Coronary artery (tissue), 2 donors: ENCODE measurements at regions not wholly inside any gene's neighbourhood (a gene's known extent, or its start where the extent isn't known, plus 50 kb on each side); places are given as distances from the start of the nearest gene placed in this dataset.
"Not testable (repeated sequence)": the region's sequence is repeated elsewhere in the genome, so short reads cannot be mapped to it uniquely, and the experiment has no call there.

ENCODE experiments used
- DNase-seq: peaks from one replicate; pipeline ENCODE4 v3.0.0-alpha.2; 2017; ENCODE audit warnings: low spot score
- H3K27ac ChIP-seq, 2 donors: fragments of 200-600 bp; sonication (generic); one replicate each; pipeline ENCODE4 v1.5.1; 2016 to 2019
- H3K4me3 ChIP-seq: fragments of 200-600 bp; sonication (generic); 2 replicates; pipeline ENCODE4 v1.5.1; 2016; ENCODE audit warnings: mild to moderate bottlenecking, moderate library complexity
- TF ChIP-seq, protein P1 (sequence below): fragments of 200-600 bp; sonication (generic); IDR thresholded peaks from one replicate; pipeline ENCODE4 v1.5.1; 2019; ENCODE audit warnings: antibody characterized with exemption

DNA sequence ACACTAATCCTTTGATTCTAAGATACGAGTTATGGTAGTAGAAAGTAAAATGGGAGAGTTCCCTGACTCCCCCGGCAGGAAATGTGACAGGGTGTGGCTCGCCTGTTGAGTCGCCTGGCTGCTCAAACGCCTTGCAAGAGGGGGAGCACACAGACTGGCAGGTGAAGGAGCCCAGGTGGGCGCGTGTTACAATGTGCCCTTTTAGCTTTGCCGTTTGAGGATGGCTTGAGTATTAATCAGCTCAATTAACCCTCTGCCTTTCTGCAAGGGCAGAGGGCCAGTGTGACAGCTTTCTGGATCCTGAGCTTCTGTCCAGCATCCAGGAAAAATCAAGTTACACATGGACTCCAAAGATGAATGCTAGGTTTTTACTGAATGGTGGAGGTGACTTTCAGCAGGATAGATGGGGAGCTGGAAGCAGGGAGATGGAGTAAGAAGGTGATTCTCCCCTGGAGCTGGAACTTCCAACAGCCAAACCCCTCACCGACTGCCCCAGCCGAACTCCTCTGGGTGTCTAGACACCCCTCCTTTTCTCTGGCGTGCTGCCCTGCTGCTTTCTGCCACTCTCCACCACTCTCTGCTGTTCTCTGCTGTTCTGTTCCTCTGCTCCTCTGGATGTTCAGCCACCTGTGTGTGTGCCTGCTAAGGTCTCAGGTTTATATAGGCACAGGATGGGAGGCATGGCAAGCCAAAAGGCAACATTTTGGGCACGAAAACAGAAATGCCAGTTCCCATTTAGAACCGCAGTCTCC is 548.8 kb upstream of the KCND2 start:
- DNase-seq = no peak
- TF ChIP-seq, protein P1, sequence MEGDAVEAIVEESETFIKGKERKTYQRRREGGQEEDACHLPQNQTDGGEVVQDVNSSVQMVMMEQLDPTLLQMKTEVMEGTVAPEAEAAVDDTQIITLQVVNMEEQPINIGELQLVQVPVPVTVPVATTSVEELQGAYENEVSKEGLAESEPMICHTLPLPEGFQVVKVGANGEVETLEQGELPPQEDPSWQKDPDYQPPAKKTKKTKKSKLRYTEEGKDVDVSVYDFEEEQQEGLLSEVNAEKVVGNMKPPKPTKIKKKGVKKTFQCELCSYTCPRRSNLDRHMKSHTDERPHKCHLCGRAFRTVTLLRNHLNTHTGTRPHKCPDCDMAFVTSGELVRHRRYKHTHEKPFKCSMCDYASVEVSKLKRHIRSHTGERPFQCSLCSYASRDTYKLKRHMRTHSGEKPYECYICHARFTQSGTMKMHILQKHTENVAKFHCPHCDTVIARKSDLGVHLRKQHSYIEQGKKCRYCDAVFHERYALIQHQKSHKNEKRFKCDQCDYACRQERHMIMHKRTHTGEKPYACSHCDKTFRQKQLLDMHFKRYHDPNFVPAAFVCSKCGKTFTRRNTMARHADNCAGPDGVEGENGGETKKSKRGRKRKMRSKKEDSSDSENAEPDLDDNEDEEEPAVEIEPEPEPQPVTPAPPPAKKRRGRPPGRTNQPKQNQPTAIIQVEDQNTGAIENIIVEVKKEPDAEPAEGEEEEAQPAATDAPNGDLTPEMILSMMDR = no peak
- no peak overlapping the region for H3K4me3 ChIP-seq
- no peak overlapping the region for H3K27ac ChIP-seq

DNA sequence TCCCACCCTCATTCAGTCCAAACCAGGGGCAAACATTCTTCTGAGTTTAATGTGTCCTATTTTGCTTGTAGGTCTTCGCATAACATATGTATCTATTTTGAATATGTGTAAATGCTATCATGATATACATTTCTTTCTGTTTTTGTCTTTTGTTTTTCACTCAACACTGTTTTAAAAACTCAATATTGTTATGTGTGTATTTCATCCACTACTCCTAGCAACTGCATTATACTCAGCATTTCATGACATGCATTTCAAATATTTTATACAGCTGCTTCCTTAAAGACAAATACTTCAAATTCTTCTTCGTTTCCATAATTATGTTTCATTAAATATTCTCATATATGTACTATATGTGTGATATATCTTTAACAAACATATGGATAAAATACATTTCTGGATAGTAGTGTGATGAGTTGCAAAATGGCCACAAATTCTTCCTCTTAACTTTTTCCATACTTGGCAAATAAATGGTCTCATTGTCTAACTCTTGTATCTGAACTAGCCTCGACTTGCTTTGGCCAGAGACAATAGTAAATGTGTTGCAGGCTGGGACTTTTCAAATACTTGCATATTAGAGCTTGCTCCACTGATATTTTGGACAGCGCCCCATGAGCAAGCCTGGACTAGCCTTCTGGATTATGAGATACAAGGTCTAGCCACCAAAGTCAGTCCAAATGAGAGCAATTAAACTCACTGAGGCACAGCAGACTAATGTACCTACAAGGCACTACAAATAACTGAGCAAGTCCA is 539.7 kb upstream of the KCND2 start:
- Histone ChIP-seq H3K4me3 (no peak overlapping the region), H3K27ac (no peak overlapping the region)
- no peak for DNase-seq
- TF ChIP-seq, protein P1 = no peak

DNA sequence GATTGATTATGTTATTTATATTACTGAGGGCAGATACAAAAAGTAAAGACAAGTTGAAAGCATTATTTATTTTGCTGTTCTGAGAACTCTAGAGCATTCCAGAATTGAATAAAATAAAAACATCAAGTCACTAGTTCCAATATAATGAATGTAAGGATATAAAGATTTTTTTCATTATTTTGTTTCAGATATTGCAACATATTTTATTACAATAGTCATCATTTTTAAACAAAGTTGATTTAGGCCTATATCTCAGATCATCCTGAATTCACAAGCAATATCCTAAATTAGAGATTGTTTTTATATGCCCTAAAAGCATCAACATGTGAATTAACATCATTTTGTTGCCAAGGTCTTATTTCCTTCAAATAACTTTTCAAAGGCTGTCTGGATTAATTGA is 535.6 kb upstream of the KCND2 start:
- Histone ChIP-seq H3K27ac (no peak overlapping the region), H3K4me3 (no peak overlapping the region)
- TF ChIP-seq, protein P1 = no peak
- no peak for DNase-seq

DNA sequence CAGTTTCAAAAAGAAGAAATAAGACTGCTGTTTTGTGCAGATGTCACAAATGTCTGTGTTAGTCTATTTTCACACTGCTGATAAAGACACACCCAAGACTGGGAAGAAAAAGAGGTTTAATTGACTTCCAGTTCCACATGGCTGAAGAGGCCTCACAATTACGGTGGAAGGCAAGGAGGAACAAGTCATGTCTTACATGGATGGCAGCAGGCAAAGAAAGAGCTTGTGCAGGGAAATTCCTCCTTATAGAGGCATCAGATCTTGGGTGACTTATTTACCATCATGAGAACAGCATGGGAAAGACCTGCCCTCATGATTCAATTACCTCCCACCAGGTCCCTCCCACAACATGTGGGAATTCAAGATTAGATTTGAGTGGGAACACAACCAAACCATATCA is 527.7 kb upstream of the KCND2 start:
- not testable (repeated sequence) for DNase-seq, H3K4me3 ChIP-seq, H3K27ac ChIP-seq

DNA sequence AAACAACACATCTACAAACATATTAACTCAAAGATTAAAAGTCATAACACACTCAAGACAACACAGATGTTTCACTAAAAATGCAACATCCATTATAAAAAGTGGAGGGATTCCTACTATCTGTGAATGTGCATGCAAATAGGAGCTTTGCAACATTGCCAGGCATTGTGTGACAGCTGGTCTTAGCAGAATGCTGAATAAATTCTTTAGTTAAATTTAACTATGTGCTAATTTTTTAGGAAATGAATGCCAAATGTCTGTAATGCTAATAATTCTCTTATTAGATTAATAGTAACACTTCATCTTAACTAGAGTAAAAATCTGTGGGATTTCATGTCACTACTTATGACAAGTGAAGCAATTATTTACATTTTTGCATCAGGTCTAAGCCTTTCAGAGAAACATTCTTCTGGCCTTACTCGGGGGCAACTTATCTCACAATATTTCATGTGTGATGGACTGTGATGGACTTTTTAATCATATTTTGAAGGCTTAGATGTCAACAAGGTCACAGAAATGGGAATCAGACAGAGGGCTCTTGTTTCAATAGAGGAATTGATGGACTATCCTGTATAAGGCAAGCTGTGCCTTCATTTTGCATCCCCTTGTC is 524.6 kb upstream of the KCND2 start:
- no peak for DNase-seq
- H3K4me3 ChIP-seq = no peak overlapping the region
- H3K27ac ChIP-seq = no peak overlapping the region
- TF ChIP-seq, protein P1 = no peak

DNA sequence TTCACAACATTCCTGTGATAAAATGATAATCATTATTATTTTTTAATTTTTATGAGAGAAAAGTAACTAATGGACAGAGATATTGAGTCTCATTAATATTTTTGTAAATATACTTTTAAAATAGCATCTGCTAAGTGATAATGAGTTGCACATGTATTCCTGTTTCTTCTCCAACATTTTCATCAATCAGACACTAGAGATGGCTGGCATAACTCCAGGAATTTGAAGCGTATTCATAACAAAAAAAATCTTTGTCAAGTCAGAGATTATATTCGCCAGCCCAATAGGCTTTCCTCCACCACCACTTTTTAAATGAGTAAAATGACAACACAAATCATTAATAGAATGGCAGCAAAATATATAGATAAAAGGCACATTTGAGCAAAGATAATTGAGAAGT is 524.0 kb upstream of the KCND2 start:
- TF ChIP-seq, protein P1 = no peak
- no peak for DNase-seq
- no peak overlapping the region for H3K27ac ChIP-seq
- H3K4me3 ChIP-seq = no peak overlapping the region

DNA sequence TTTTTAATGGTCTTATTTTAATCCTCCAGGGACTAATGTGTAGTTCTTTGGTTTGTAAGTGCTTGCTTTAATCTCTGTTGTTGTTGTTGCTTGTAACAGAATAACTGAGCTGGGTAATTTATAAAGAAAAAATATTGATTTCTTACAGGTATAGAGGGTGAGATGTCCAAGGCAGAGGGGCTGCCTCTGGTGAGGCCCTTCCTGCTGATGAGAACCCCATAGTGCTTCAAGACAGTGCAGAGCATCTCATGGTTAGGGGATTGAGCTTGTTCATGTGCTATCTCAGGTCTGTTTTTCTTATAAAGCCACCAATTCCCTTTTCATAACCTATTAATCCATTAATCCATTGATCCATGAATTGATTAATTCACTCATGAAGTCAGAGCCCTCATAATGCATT is 516.3 kb upstream of the KCND2 start:
- H3K4me3 ChIP-seq = no peak overlapping the region
- H3K27ac ChIP-seq = no peak overlapping the region
- DNase-seq = no peak
- TF ChIP-seq, protein P1 = no peak
